ENCODE measurements at regions not wholly inside any gene's neighbourhood (a gene's known extent, or its start where the extent isn't known, plus 50 kb on each side); places are given as distances from the start of the nearest gene placed in this dataset.

DNA sequence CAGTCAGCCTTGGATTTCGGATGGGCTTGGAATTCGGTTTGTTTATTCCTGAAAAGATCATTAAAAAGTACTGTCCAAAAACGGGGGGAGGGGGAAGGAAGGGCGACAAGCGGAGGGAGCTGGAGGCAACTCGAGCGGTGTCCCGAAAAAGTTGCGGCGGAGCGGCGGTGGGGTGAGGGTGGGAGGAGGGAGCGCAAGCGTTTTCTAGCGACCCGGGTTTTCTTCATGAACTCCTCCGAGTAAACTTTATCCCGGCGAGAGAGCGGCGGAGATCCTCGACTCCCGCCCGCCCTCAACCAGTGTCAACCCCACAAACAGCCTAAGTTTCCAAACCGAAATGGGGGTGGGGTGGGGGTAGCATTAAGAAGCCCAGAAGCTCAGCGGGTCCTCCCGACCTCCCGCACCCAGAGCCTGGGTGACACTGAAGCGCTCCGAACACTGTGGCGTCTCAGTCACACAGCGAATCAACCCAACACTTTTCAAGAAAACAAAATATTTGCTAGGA lies 133.0 kb upstream of the C11orf58 start:
- TF ChIP-seq TCF7L2 (IDR thresholded peaks at IDR 0.05; ENCODE audit: low read depth, low read length) (no peak), POLR2AphosphoS5 (IDR thresholded peaks at IDR 0.05; ENCODE audit: low read depth, low read length) (no peak)
